Activated CD8-positive, alpha-beta T cell treated with anti-CD3 and anti-CD28 coated beads for 36 hours (primary cell): ENCODE measurements at regions not wholly inside any gene's neighbourhood (a gene's known extent, or its start where the extent isn't known, plus 50 kb on each side); places are given as distances from the start of the nearest gene placed in this dataset.

ENCODE experiments used
- ATAC-seq: fragments of 200-7000 bp; cut with Tn5 transposase; one replicate; pipeline ENCODE4 v1.10.0; 2021; ENCODE audit warnings: mild to moderate bottlenecking, moderate library complexity
- CTCF ChIA-PET: fragments of 350-600 bp; sonication (Branson Sonifier 250); formaldehyde crosslinking; loops from one replicate; lab custom pipeline; 2021; ENCODE audit warnings: antibody characterized with exemption; lab: Charles Lee
- POLR2A ChIA-PET: fragments of 350-600 bp; sonication (Branson Sonifier 250); formaldehyde crosslinking; loops from one replicate; lab custom pipeline; 2021; ENCODE audit warnings: antibody characterized with exemption; lab: Charles Lee
- DNase-seq: peaks from one replicate; pipeline ENCODE4 v3.0.0-alpha.2; 2020
- H3K27ac Mint-ChIP-seq: one replicate; pipeline ENCODE4 v1.8.0; 2021; ENCODE audit warnings: mild to moderate bottlenecking, mixed read lengths
- H3K27me3 Mint-ChIP-seq: one replicate; pipeline ENCODE4 v1.8.0; 2021; ENCODE audit warnings: mixed read lengths
- H3K36me3 Mint-ChIP-seq: one replicate; pipeline ENCODE4 v1.8.0; 2021; ENCODE audit warnings: low read depth, mixed read lengths
- H3K4me1 Mint-ChIP-seq: one replicate; pipeline ENCODE4 v1.8.0; 2021; ENCODE audit warnings: low read depth, mixed read lengths
- H3K4me3 Mint-ChIP-seq: one replicate; pipeline ENCODE4 v1.8.0; 2021; ENCODE audit warnings: mild to moderate bottlenecking, moderate library complexity, mixed read lengths
- H3K9me3 Mint-ChIP-seq: one replicate; pipeline ENCODE4 v1.8.0; 2021; ENCODE audit warnings: mixed read lengths
- CTCF ChIP-seq: fragments of 200-600 bp; IDR thresholded peaks from one replicate; pipeline ENCODE4 v1.8.0; 2022; ENCODE audit warnings: antibody characterized with exemption, mild to moderate bottlenecking
- intact Hi-C: fragments of 100-400 bp; cut with micrococcal nuclease; formaldehyde crosslinking; loops from one replicate; pipeline ENCODE4 v1.10.0; 2022

GRCh38 chr5:20113931-20114330, 125.9 kb upstream of the CDH18 start:
- ATAC-seq (no peak), DNase-seq (no peak)
- ChIA-PET CTCF (no interaction called here), POLR2A (no interaction called here)
- no peaks in the 10 kb centered on the region for H3K4me1 Mint-ChIP-seq
- no peaks in the 10 kb centered on the region for H3K36me3 Mint-ChIP-seq
- intact Hi-C loops, result no loop called here
- TF ChIP-seq CTCF, result no peak
- no peaks in the 10 kb centered on the region for H3K27me3 Mint-ChIP-seq
- H3K9me3 Mint-ChIP-seq, result peaks cover 11% of the 10 kb centered on the region
- no peak overlapping the region for H3K4me3 Mint-ChIP-seq
- no peak overlapping the region for H3K27ac Mint-ChIP-seq

- no peak for TF ChIP-seq CTCF
- CTCF ChIA-PET, result no interaction called here
- Mint-ChIP-seq H3K4me3 (no peak overlapping the region), H3K27ac (no peak overlapping the region), H3K4me1 (no peaks in the 10 kb centered on the region), H3K36me3 (no peaks in the 10 kb centered on the region), H3K9me3 (peaks cover 11% of the 10 kb centered on the region), H3K27me3 (no peaks in the 10 kb centered on the region)
- POLR2A ChIA-PET, result no interaction called here
- DNase-seq (no peak), ATAC-seq (no peak)
- intact Hi-C loops, result no loop called here
Measured at GRCh38 chr5:20113031-20113715, 125.2 kb upstream of the CDH18 start.

- Mint-ChIP-seq H3K36me3 (no peaks in the 10 kb centered on the region), H3K27me3 (no peaks in the 10 kb centered on the region), H3K4me3 (no peak overlapping the region), H3K27ac (no peak overlapping the region), H3K9me3 (peaks cover 14% of the 10 kb centered on the region), H3K4me1 (no peaks in the 10 kb centered on the region)
- CTCF ChIA-PET, result no interaction called here
- POLR2A ChIA-PET, result no interaction called here
- DNase-seq (no peak), ATAC-seq (no peak)
- intact Hi-C loops, result no loop called here
- TF ChIP-seq CTCF, result no peak
Measured at GRCh38 chr5:20109326-20109725, 121.3 kb upstream of the CDH18 start.

GRCh38 chr5:20105915-20106314, 117.9 kb upstream of the CDH18 start:
- ChIA-PET POLR2A (no interaction called here), CTCF (no interaction called here)
- Mint-ChIP-seq H3K27me3 (no peaks in the 10 kb centered on the region), H3K9me3 (peaks cover 7% of the 10 kb centered on the region), H3K4me1 (no peaks in the 10 kb centered on the region), H3K36me3 (no peaks in the 10 kb centered on the region), H3K27ac (no peak overlapping the region), H3K4me3 (no peak overlapping the region)
- intact Hi-C loops, result no loop called here
- no peak for TF ChIP-seq CTCF
- ATAC-seq, result no peak
- no peak for DNase-seq

GRCh38 chr5:20102293-20102692, 114.3 kb upstream of the CDH18 start:
- Mint-ChIP-seq H3K4me3 (no peak overlapping the region), H3K9me3 (peaks cover 7% of the 10 kb centered on the region), H3K27ac (no peak overlapping the region), H3K36me3 (no peaks in the 10 kb centered on the region), H3K27me3 (no peaks in the 10 kb centered on the region), H3K4me1 (no peaks in the 10 kb centered on the region)
- intact Hi-C loops, result no loop called here
- ChIA-PET CTCF (no interaction called here), POLR2A (no interaction called here)
- no peak for DNase-seq
- TF ChIP-seq CTCF, result no peak
- no peak for ATAC-seq
